Esophagus mucosa (tissue), 1 donor: ENCODE measurements at regions not wholly inside any gene's neighbourhood (a gene's known extent, or its start where the extent isn't known, plus 50 kb on each side); places are given as distances from the start of the nearest gene placed in this dataset.
A peak's percentile ranks its signal among the peaks of the same experiment; 100 is the strongest.

Source experiments
- ATAC-seq: fragments of 200-7000 bp; cut with Tn5 transposase; one replicate; pipeline ENCODE4 v1.9.1; 2020
- donor health status: DM: yes; HTN: yes; CAD: no.

DNA sequence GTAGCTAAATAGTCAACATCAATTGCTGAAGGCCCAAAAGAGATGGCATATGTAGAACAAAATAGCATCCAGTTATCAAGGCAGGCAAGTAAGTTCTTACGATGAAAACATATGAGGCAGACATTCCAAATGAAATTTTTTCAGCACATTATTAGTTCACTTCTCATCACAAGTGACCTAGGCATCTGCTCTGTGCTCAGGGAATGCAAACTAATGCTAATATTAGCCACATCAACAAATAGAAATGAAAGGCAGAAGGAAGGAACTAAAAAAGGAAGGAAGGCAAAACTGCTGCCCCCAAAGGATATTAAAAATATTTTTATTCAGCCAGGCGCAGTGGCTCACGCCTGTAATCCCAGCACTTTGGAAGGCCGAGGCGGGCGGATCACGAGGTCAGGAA is 51.2 kb upstream of the ROCK1 start:
- no peak for ATAC-seq

DNA sequence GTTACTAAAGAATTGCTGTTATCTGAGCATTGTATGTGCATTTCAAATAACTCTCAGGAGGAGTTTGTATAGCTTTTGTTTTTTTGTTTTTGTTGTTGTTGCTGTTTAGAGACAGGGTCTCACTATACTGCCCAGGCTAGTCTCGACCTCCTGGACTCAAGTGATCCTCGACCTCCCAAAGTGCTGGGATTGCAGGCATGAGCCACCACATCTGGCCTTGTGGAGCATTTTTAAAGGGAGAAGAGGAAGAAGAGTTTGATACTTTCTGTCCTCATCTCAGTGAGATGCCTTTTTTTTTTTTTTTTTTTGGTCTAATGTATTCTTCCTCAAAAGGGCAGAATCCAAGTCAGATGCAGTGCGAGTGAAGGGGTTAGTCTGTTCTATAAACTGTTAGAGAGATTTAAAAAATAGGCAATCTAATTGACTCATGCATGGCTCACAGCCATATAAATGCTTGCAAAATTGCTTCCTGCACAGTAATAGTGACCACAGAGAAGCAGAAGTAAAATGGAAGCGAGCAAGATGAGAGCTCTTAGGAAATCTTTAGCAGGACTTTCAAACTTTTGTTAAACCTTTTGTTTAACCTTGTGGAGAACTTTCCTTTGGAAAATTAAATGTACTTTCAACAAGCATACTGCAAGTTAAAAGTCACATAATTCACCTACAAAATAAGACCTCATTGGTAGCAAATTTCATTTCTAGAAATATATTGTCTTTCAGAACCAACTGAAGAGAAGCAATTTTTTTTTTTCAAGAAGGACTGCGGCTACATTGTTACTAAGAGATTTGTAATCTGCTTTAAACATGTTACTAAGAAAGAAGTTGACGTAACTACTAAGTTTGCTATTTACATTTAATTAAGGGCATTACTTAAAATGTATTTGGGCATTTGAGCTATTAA is 52.3 kb upstream of the ROCK1 start:
- ATAC-seq = peak; percentile 55

DNA sequence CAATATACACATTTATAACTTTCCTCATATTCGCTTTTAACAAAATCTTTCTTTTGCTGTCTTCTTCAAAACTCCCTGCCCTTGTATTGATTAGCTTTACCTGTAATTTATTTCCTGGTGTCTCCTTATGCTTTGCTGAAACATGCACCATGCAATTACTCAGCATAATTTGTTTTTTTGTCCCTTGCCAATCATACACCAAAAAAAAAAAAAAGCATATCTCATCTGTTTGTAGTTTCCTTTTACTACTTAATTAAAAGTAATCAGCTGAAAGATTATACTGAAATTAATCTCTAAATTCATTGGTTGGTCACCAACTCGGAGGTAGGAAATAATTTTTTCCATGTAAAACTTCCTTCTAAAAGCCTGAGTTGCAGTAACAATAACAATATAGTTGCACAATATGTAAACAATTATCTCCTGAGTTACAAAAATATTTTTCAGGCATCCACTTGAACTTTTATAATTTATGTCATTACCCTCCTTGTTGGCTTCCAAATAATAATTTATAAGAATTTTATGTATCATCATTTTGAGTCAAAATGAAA is 53.0 kb upstream of the ROCK1 start:
- ATAC-seq = no peak

DNA sequence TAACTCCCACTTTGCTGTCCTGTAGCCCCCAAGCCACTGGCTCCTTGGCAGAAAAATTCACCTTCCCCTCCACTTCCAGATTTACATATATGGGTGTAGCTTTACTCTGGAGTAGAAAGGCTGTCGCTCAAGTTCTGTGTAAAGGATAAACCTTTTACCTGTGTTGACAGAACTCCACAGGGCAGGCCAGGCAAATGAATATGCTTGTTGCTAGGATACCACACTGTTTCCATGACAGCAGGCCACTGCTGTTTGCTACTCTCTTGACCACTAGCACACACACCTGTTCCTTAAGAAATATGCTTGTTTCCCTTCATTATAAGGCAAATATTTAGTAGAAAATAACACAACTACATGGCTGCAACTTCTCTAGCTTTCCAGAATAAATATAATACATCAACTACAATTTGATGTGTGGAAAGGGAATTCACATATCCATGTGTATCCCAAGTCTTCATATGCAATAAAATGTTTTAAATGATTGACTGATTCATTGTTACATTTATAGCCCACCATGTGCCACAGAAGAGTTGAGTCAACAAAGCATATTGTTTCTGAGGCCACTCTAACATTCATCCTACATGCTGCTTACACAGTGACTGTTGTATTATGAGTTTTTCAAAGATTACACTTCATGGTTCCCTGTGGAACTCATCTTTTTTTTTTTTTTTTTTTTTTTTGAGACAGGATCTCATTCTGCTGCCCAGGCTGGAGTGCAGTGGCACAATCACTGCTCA is 56.2 kb upstream of the ROCK1 start:
- no peak for ATAC-seq

DNA sequence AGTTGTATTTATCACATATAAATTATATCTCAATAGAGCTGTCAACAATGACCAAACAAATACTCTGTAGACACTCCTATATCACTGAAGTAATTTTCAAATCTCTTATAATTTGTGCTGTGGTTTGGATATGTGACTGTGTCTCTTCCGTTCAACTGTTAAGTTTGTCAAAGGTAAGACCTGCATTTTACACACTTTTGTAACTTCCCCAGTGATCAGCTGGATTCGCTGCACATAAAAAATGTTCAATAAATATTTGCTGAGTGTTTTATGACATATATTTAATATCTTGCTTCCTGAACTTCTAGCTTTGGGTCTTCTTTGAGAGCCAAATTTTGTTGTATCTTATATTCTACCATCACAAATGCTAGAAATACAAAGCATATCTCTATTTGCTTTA is 57.3 kb upstream of the ROCK1 start:
- ATAC-seq = no peak

DNA sequence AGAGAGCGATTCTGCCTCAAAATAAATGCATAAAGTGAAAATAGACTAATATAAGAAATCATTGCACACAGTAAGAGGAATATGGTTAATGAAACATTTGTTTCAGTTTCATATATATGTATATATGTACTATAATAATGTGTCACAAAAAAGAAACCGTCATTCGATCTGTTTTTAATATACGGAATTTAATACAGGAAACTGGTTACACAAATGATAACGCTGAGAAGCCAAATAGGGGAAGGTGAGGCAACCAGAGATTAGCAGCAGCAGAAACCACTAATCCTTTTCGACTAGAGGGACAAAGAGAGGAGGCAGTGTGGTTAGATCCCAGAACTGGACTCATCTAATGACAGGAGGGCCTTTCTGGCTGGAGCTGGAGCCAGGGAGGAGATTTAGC is 64.2 kb upstream of the GREB1L start:
- ATAC-seq = no peak

DNA sequence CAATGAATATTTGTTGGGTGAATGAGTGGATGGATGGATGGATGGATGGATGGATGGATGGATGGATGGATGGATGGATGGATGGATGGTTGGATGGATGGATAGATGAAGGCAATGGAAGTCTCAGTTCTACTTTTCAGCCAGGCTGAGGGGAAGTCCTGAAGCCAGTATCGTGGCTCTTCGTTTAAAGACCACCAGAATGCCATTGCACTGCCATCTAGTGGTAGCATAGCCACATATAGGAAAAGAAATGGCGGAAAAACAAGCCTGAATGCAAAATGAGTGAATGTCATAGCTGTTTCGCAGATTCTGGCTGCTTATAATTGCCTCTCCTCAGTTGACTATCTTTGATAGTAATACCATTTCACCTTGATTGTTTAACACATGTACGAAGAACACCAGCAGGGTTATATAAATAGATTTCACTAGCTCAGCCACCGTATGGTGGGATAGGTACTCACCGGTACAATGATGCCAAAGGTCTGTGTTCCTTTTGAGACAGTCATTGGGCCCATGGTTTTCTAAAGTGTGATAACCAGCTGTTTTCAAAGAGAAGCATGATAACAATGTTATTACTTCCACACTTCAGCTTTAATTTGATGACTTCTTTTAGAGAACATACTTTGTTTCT is 62.3 kb upstream of the GREB1L start:
- ATAC-seq = no peak

DNA sequence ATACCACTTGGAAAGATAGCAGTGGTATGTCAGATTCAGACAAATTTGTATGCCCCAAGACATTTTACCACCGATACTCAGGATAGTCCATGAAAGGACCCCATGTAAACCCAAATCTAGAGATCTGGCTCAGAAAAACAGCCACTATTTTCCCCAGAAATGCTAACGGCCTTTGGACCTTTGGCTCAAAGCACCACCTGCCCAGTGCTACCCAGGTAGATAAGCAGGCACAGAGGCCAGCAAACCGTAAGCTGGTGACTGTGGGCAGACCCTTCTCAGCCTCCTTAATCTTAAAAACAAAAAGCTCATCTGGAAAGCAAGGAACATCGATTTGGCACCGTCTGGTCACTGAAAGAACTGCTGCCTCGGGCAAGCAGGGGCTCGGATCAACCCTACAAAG is 61.4 kb upstream of the GREB1L start:
- ATAC-seq = no peak

DNA sequence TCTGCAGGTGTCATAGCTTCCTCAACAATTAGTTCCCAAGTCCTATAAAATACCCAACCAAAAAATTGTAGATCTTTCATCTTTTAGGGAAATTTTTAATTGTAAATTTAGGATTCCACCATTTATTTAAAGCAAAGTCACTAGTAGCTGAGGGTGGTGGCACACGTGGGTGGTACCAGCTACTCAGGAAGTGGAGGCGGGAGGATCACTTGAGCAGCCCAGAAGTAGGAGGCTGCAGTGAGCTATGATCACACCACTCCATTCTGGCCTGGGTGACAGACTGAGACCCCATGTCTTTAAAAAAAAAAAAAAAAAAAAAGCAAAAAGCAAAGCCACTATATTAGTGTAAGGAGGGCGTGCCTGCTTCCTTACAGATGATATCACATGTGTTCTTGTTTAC is 60.3 kb upstream of the GREB1L start:
- ATAC-seq = no peak

DNA sequence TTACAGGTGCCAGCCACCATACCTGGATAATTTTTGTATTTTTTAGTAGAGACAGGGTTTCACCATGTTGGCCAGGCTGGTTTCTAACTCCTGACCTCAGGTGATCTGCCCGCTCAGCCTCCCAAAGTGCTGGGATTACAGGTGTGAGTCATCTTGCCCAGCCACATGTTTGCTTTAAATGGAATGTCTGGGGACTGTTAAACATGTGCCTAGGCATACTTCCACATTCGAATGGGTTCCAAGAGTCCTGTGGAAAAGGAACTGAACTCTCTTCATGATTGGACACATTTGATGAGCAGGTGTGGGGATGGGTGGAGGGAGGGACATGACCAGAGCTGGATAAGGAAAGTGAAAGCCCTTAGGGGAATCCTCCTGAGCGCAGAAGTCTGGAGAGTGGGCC is 58.4 kb upstream of the GREB1L start:
- peak; percentile 39 for ATAC-seq

DNA sequence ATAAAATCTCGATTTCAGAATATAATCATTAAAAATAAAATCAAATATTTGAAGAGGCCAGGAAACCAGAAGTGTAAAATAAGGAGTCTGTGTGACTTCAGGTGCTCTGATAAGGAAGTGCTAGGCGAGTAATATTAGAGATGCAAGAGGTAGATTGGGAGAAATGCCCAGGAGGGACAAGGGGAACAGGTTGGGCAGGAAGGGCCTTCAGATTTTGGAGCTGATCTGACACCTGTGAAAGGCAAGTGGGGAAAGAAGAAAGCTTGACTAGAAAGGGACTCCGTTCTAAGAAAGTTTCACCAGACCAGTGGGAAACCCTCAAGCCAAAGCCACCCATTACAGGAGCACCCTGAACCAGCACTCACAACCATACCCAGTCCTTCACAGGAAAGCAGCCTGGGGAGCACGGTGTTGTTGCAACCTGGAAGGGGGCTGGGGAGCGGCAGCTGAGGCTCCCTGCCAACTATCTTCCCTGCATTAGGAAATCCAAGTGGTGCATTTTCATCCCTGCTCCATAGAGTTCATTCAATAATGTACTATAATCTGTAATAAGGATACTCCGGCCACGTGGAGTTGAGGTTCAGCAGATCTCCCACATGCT is 57.5 kb upstream of the GREB1L start:
- ATAC-seq = peak; percentile 48

DNA sequence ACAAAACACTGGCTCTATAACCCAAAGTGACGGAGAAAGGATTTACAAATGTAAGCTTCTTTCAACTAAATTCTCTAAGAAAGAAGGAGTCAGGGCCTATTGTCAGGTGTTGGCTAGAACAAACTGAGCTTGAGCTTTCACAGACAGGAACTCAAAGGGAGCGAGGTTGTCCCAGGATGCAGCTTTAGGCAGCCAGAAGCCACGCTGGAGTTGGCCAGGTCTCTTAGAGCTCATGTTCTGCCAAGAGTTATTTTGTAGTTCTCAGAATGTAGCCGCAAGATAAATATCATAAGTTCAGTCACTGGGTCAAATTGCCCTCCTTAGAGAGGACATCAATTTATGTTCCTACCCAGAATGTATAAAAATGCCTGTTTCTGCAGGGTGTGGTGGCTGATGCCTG is 54.1 kb upstream of the GREB1L start:
- ATAC-seq = no peak

DNA sequence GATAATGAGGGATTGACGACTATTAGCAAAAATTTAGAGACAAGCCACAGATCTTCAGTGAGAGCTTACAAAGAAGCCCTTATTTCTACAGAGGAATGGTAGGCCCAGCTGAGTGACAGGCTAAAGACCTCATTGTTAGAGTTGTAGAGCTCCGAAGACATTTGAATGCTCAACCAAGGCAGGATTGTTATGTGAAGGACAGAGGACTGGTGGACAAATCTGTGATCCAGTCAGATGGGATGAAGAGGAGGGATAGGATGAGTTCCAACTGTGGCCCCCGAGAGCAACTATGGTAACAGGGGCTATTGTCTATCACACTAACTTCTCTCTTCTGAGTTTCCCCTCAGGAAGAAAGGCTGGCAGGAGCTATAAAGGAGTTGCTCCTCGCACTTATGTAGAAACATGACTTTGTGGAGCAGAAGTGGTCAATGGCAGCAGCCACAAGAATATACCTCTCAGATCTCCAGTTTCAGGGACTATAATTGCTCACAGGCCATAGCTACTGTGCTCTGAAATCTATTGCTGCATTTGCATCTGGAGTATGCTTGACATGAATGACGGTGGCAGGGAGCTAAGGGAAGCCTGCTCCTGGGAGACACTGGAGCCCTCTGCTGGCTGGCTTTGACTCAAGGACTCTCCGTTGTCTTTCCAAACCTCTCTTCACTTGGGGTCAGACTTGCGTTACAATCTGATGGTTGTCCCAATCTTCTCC is 50.3 kb upstream of the GREB1L start:
- ATAC-seq = peak; percentile 65
